PC-3 (cell line): ENCODE measurements at regions not wholly inside any gene's neighbourhood (a gene's known extent, or its start where the extent isn't known, plus 50 kb on each side); places are given as distances from the start of the nearest gene placed in this dataset.

ENCODE experiments used
- EZH2 ChIP-seq: fragments of 300-600 bp; sonication (generic); IDR thresholded peaks from one replicate; pipeline ENCODE4 v1.6.1; 2017; ENCODE audit warnings: antibody characterized with exemption, mild to moderate bottlenecking, low read length; ENCODE audit not compliant: unreplicated experiment
- TF ChIP-seq, protein P1 (sequence below): fragments of 300-600 bp; sonication (generic); conservative IDR thresholded peaks from 2 replicates; pipeline ENCODE4 v1.5.1; 2017; ENCODE audit warnings: antibody characterized with exemption, low read depth, mild to moderate bottlenecking, low read length

DNA sequence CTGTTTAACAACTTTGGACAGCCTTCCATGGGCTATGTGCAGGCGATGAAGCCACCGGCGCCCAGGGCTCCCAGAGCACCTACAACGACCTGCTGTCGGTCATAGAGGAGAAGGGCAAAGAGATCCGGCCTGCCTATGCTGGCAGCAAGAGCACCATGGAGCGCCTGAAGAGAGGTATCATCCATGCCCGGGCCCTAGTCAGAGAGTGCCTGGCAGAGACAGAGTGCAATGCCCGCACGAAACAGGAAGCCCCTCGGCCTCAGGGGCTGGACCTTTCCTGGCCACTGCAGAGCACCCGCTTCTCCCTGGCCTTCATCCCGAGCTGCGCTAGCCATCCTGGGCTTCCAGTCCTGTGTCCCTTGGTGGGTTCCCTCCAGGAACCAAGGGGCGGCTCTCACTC lies 497.0 kb upstream of the PHF14 start:
- TF ChIP-seq, protein P1, sequence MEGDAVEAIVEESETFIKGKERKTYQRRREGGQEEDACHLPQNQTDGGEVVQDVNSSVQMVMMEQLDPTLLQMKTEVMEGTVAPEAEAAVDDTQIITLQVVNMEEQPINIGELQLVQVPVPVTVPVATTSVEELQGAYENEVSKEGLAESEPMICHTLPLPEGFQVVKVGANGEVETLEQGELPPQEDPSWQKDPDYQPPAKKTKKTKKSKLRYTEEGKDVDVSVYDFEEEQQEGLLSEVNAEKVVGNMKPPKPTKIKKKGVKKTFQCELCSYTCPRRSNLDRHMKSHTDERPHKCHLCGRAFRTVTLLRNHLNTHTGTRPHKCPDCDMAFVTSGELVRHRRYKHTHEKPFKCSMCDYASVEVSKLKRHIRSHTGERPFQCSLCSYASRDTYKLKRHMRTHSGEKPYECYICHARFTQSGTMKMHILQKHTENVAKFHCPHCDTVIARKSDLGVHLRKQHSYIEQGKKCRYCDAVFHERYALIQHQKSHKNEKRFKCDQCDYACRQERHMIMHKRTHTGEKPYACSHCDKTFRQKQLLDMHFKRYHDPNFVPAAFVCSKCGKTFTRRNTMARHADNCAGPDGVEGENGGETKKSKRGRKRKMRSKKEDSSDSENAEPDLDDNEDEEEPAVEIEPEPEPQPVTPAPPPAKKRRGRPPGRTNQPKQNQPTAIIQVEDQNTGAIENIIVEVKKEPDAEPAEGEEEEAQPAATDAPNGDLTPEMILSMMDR: no peak
- TF ChIP-seq EZH2: no peak
